RWPE2 (cell line): ENCODE measurements at regions not wholly inside any gene's neighbourhood (a gene's known extent, or its start where the extent isn't known, plus 50 kb on each side); places are given as distances from the start of the nearest gene placed in this dataset.

Source experiments
- ATAC-seq: fragments of 200-7000 bp; cut with Tn5 transposase; 3 replicates; pipeline ENCODE4 v1.9.1; 2021; ENCODE audit warnings: low read depth
- DNase-seq: peaks from one replicate; pipeline ENCODE4 v3.0.0-alpha.2; 2020; ENCODE audit warnings: low spot score
- H3K27ac ChIP-seq: fragments of 450-650 bp; 2 replicates; pipeline ENCODE4 v1.5.1; 2017; ENCODE audit warnings: mild to moderate bottlenecking; ENCODE audit not compliant: poor library complexity, severe bottlenecking
- H3K27me3 ChIP-seq: fragments of 250-450 bp; sonication (Bioruptor Pico); 2 replicates; pipeline ENCODE4 v1.5.1; 2021; ENCODE audit warnings: mild to moderate bottlenecking, moderate library complexity; ENCODE audit not compliant: insufficient read depth, poor library complexity, severe bottlenecking
- H3K36me3 ChIP-seq: fragments of 250-450 bp; sonication (Bioruptor Pico); 2 replicates; pipeline ENCODE4 v1.5.1; 2020; ENCODE audit warnings: low read depth, mild to moderate bottlenecking, moderate library complexity
- H3K4me1 ChIP-seq: fragments of 250-450 bp; sonication (Bioruptor Pico); 2 replicates; pipeline ENCODE4 v1.5.1; 2021; ENCODE audit warnings: mild to moderate bottlenecking, moderate library complexity; ENCODE audit not compliant: insufficient read depth, poor library complexity, severe bottlenecking
- H3K4me3 ChIP-seq: fragments of 250-450 bp; sonication (Bioruptor Pico); 2 replicates; pipeline ENCODE4 v1.5.1; 2021; ENCODE audit warnings: mild to moderate bottlenecking, moderate library complexity; ENCODE audit not compliant: severe bottlenecking
- H3K9me3 ChIP-seq: fragments of 250-450 bp; sonication (Bioruptor Pico); 2 replicates; pipeline ENCODE4 v1.5.1; 2021; ENCODE audit warnings: mild to moderate bottlenecking, moderate library complexity; ENCODE audit not compliant: severe bottlenecking
- CTCF ChIP-seq: fragments of 450-650 bp; IDR thresholded peaks from one replicate; pipeline ENCODE4 v1.5.1; 2017; ENCODE audit warnings: mild to moderate bottlenecking, moderate library complexity; ENCODE audit not compliant: poor library complexity, severe bottlenecking

- Histone ChIP-seq H3K4me1 (peaks cover 16% of the 10 kb centered on the region), H3K27ac (no peak overlapping the region), H3K9me3 (no peaks in the 10 kb centered on the region), H3K36me3 (no peaks in the 10 kb centered on the region), H3K27me3 (no peaks in the 10 kb centered on the region), H3K4me3 (no peak overlapping the region)
- TF ChIP-seq CTCF: no peak
- peak; percentile 63 for ATAC-seq
- DNase-seq: no peak
Measured at GRCh38 chr7:155224116-155224811, 73.4 kb upstream of the INSIG1 start.

GRCh38 chr7:155225095-155225494, 72.6 kb upstream of the INSIG1 start:
- Histone ChIP-seq H3K4me1 (peaks cover 22% of the 10 kb centered on the region), H3K4me3 (no peak overlapping the region), H3K9me3 (no peaks in the 10 kb centered on the region), H3K27ac (no peak overlapping the region), H3K27me3 (no peaks in the 10 kb centered on the region), H3K36me3 (no peaks in the 10 kb centered on the region)
- no peak for TF ChIP-seq CTCF
- DNase-seq (peak; percentile 34), ATAC-seq (no peak)

- ATAC-seq (no peak), DNase-seq (peak; percentile 34)
- no peaks in the 10 kb centered on the region for H3K36me3 ChIP-seq
- H3K9me3 ChIP-seq: no peaks in the 10 kb centered on the region
- peaks cover 23% of the 10 kb centered on the region for H3K4me1 ChIP-seq
- no peak overlapping the region for H3K27ac ChIP-seq
- TF ChIP-seq CTCF: no peak
- no peaks in the 10 kb centered on the region for H3K27me3 ChIP-seq
- no peak overlapping the region for H3K4me3 ChIP-seq
Measured at GRCh38 chr7:155225516-155225915, 72.2 kb upstream of the INSIG1 start.

- DNase-seq: no peak
- Histone ChIP-seq H3K4me3 (no peak overlapping the region), H3K4me1 (peaks cover 27% of the 10 kb centered on the region), H3K36me3 (no peaks in the 10 kb centered on the region), H3K27ac (no peak overlapping the region), H3K9me3 (no peaks in the 10 kb centered on the region), H3K27me3 (no peaks in the 10 kb centered on the region)
- TF ChIP-seq CTCF: no peak
- ATAC-seq: no peak
Measured at GRCh38 chr7:155226261-155227003, 71.2 kb upstream of the INSIG1 start.
